A673 (cell line): ENCODE measurements at regions not wholly inside any gene's neighbourhood (a gene's known extent, or its start where the extent isn't known, plus 50 kb on each side); places are given as distances from the start of the nearest gene placed in this dataset.

Source experiments
- BruUV-seq: library from RNA; stranded (reverse); fragments of 400-500 nt; replicated peaks from 2 replicates; lab custom pipeline; 2021; lab: Mats Ljungman, UMichigan
- CTCF ChIA-PET: fragments of 300-600 bp; sonication (Branson Sonifier 250); formaldehyde crosslinking; loops from one replicate; lab custom pipeline; 2022; ENCODE audit warnings: antibody characterized with exemption; lab: Charles Lee
- POLR2A ChIA-PET: fragments of 300-600 bp; sonication (Branson Sonifier 250); formaldehyde crosslinking; loops from one replicate; lab custom pipeline; 2022; ENCODE audit warnings: antibody characterized with exemption; ENCODE audit not compliant: low non-redundant PET; lab: Charles Lee
- DNase-seq: peaks from one replicate; pipeline ENCODE4 v3.0.0-alpha.2; 2015; ENCODE audit warnings: low spot score
- H3K27ac ChIP-seq: fragments of 200-600 bp; sonication (generic); 2 replicates; pipeline ENCODE4 v1.5.1; 2016; ENCODE audit warnings: mixed run types, low read depth, mild to moderate bottlenecking, mixed read lengths, antibody characterized with exemption, low read length; ENCODE audit not compliant: poor library complexity, severe bottlenecking
- H3K27me3 ChIP-seq: fragments of 200-600 bp; sonication (generic); replicated peaks from 2 replicates; pipeline ENCODE4 v1.6.1; 2017; ENCODE audit warnings: mixed run types, low read depth, mild to moderate bottlenecking, mixed read lengths, antibody characterized with exemption, low read length; ENCODE audit not compliant: insufficient read depth, poor library complexity
- H3K36me3 ChIP-seq: fragments of 200-600 bp; sonication (generic); 2 replicates; pipeline ENCODE4 v1.6.1; 2016; ENCODE audit warnings: mixed run types, mild to moderate bottlenecking, mixed read lengths, antibody characterized with exemption, low read length; ENCODE audit not compliant: insufficient read depth, poor library complexity, severe bottlenecking
- H3K4me1 ChIP-seq: fragments of 200-600 bp; sonication (generic); 2 replicates; pipeline ENCODE4 v1.6.1; 2017; ENCODE audit warnings: mixed run types, mild to moderate bottlenecking, mixed read lengths, antibody characterized with exemption, low read length; ENCODE audit not compliant: insufficient read depth, poor library complexity, severe bottlenecking
- H3K4me3 ChIP-seq: fragments of 200-600 bp; sonication (generic); 2 replicates; pipeline ENCODE4 v1.5.1; 2016; ENCODE audit warnings: low read depth, mixed run types, mild to moderate bottlenecking, mixed read lengths, low read length; ENCODE audit not compliant: poor library complexity, severe bottlenecking
- H3K9me3 ChIP-seq: fragments of 200-600 bp; sonication (generic); 2 replicates; pipeline ENCODE4 v1.6.1; 2016; ENCODE audit warnings: mixed run types, low read depth, mild to moderate bottlenecking, mixed read lengths, antibody characterized with exemption, low read length; ENCODE audit not compliant: poor library complexity, severe bottlenecking
- EZH2 ChIP-seq: fragments of 200-600 bp; sonication (generic); IDR thresholded peaks from 2 replicates; pipeline ENCODE4 v1.6.1; 2017; ENCODE audit warnings: borderline replicate concordance, low read depth, mild to moderate bottlenecking, mixed read lengths, antibody characterized with exemption, low read length; ENCODE audit not compliant: poor library complexity, severe bottlenecking
- intact Hi-C: fragments of 100-400 bp; cut with micrococcal nuclease; formaldehyde crosslinking; loops from one replicate; pipeline ENCODE4 v1.10.0; 2022; ENCODE audit not compliant: unreplicated experiment
- TF ChIP-seq, protein P1 (sequence below): fragments of 300-800, 200-600 bp; sonication (generic); conservative IDR thresholded peaks from 2 replicates; pipeline ENCODE4 v1.5.1; 2017; ENCODE audit warnings: low read depth, mild to moderate bottlenecking, antibody characterized with exemption, low read length, moderate library complexity, mixed read lengths

DNA sequence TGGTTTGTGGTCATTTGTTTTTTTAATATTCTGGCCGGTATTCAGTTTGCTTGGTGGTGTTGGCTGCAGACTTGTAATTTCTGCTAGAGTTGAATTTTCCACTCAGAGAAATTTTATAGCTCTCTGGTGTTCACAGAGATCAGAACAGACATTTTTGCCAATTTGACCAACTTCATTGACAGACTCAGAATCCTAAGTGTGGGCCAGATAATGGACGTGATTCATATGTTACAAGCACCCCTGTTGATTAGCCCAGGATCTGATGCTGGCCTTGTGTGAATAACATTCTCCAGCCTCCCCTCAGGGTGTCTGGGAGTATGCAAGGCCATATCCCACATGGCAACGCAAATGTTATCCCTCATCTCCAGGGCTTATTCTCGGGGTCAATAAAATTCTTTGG lies 283.8 kb downstream of the C7orf25 start:
- Histone ChIP-seq H3K27ac (no peak overlapping the region), H3K4me3 (no peak overlapping the region), H3K36me3 (no peaks in the 10 kb centered on the region), H3K4me1 (no peaks in the 10 kb centered on the region), H3K27me3 (peaks cover 6% of the 10 kb centered on the region), H3K9me3 (no peaks in the 10 kb centered on the region)
- TF ChIP-seq EZH2, result no peak
- TF ChIP-seq, protein P1, sequence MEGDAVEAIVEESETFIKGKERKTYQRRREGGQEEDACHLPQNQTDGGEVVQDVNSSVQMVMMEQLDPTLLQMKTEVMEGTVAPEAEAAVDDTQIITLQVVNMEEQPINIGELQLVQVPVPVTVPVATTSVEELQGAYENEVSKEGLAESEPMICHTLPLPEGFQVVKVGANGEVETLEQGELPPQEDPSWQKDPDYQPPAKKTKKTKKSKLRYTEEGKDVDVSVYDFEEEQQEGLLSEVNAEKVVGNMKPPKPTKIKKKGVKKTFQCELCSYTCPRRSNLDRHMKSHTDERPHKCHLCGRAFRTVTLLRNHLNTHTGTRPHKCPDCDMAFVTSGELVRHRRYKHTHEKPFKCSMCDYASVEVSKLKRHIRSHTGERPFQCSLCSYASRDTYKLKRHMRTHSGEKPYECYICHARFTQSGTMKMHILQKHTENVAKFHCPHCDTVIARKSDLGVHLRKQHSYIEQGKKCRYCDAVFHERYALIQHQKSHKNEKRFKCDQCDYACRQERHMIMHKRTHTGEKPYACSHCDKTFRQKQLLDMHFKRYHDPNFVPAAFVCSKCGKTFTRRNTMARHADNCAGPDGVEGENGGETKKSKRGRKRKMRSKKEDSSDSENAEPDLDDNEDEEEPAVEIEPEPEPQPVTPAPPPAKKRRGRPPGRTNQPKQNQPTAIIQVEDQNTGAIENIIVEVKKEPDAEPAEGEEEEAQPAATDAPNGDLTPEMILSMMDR, result no peak
- BruUV-seq, result no TSS peak
- DNase-seq, result no peak
- ChIA-PET POLR2A (interaction anchor here (0.7 kb wide), 1 partner anchor 685 kb away, joined by 5 read pairs; no protein-coding TSS in a partner anchor), CTCF (no interaction called here)
- intact Hi-C loops, result no loop called here

DNA sequence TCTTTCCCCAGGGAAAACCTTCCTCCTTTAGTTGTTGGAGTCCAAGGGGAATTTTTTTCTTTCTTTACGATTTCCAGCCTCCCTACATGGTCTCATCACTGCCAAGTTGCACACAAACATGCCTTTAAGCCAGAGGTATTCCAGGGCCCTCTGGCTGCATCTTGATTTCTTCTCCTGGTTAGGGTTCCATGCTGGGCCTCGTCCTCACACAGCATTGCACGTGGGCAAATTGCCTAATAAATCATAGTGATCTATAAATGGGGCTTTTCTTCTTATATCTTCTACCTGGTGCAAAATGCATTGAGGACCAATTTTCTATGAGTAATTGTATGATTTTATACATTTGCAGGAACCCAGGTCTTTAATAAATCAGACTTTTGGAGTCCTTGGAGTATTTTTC lies 284.2 kb downstream of the C7orf25 start:
- CTCF ChIA-PET, result no interaction called here

DNA sequence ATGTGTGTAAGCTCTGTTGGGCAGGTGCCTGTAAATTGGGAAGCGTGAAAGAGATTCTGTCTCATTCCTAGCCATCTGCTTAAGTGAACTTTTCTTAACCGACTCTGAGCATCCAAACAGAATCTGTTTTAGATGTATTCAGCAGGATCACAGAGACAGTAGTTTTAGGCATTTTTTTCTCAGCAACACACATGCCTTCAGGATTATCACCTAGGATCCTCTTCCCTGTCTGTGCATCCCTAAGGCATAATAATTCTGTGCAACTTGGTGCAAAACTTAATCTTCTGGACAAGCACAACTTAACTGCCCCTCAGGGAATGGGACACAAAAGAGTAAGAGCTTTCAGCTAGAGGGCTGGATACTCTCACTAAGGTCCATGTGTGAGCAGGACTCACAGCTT lies 284.8 kb downstream of the C7orf25 start:
- CTCF ChIA-PET, result no interaction called here

More for the DNA sequence above, 284.2 kb downstream of the C7orf25 start:
- DNase-seq, result no peak
- POLR2A ChIA-PET, result interaction anchor here (0.7 kb wide), 1 partner anchor 684 kb away, joined by 5 read pairs; no protein-coding TSS in a partner anchor
- Histone ChIP-seq H3K27me3 (peaks cover 1% of the 10 kb centered on the region), H3K27ac (no peak overlapping the region), H3K9me3 (no peaks in the 10 kb centered on the region), H3K4me3 (no peak overlapping the region), H3K4me1 (no peaks in the 10 kb centered on the region), H3K36me3 (no peaks in the 10 kb centered on the region)
- BruUV-seq, result no TSS peak
- TF ChIP-seq, protein P1, result no peak
- TF ChIP-seq EZH2, result no peak
- intact Hi-C loops, result no loop called here

More for the DNA sequence above, 284.8 kb downstream of the C7orf25 start:
- no peaks in the 10 kb centered on the region for H3K4me1 ChIP-seq
- H3K4me3 ChIP-seq, result no peak overlapping the region
- H3K36me3 ChIP-seq, result no peaks in the 10 kb centered on the region
- no peaks in the 10 kb centered on the region for H3K9me3 ChIP-seq
- no peak overlapping the region for H3K27ac ChIP-seq
- H3K27me3 ChIP-seq, result no peaks in the 10 kb centered on the region
- TF ChIP-seq, protein P1, result no peak
- intact Hi-C loops, result no loop called here
- DNase-seq, result no peak
- POLR2A ChIA-PET, result no interaction called here
- no TSS peak for BruUV-seq
